CD14-positive monocyte (primary cell): ENCODE measurements at regions not wholly inside any gene's neighbourhood (a gene's known extent, or its start where the extent isn't known, plus 50 kb on each side); places are given as distances from the start of the nearest gene placed in this dataset.

Experiments used
- DNase-seq, 3 donors: peaks; one replicate each; pipeline ENCODE4 v3.0.0-alpha.2; 2011 to 2022
- H2AFZ ChIP-seq: 2 replicates; pipeline ENCODE4 v1.6.0; 2012; ENCODE audit warnings: mild to moderate bottlenecking, low read depth, low read length, inconsistent platforms; ENCODE audit not compliant: insufficient read depth, poor library complexity, severe bottlenecking
- H3K27ac ChIP-seq, 2 donors: 1 replicate in 1 of 2; 2 replicates in 1 of 2; pipeline ENCODE4 v1.5.1; 2012 to 2013; ENCODE audit warnings: low read length in 2 of 2, control low read depth in 1 of 2, inconsistent platforms in 1 of 2, low read depth in 1 of 2, mild to moderate bottlenecking in 1 of 2
- H3K27me3 ChIP-seq, 2 donors: one replicate each; pipeline versions ENCODE4 v1.6.0 to v1.6.1; 2011 to 2013; ENCODE audit warnings: low read length in 2 of 2; ENCODE audit not compliant: control insufficient read depth in 2 of 2, insufficient read depth in 2 of 2
- H3K36me3 ChIP-seq, 2 donors: replicated peaks in 1 of 2; 1 replicate in 1 of 2; 2 replicates in 1 of 2; pipeline versions ENCODE4 v1.5.1 to v1.6.1; 2012 to 2013; ENCODE audit warnings: low read length in 2 of 2, control low read depth in 1 of 2, inconsistent platforms in 1 of 2, mild to moderate bottlenecking in 1 of 2; ENCODE audit not compliant: insufficient read depth in 2 of 2, control insufficient read depth in 1 of 2
- H3K4me1 ChIP-seq, 2 donors: 1 replicate in 1 of 2; 2 replicates in 1 of 2; pipeline versions ENCODE4 v1.5.1 to v1.6.1; 2012 to 2013; ENCODE audit warnings: low read length in 2 of 2, control low read depth in 1 of 2, inconsistent platforms in 1 of 2, mild to moderate bottlenecking in 1 of 2, moderate library complexity in 1 of 2; ENCODE audit not compliant: insufficient read depth in 2 of 2, control insufficient read depth in 1 of 2
- H3K4me2 ChIP-seq: replicated peaks from 2 replicates; pipeline ENCODE3; 2012; ENCODE audit warnings: low read length, moderate library complexity, mild to moderate bottlenecking; ENCODE audit not compliant: poor library complexity, severe bottlenecking; ENCODE audit errors: extremely low read depth
- H3K4me3 ChIP-seq, 3 experiments: fragments of 200-600 bp in 1 of 3; sonication (generic) in 1 of 3; replicated peaks in 1 of 3; 1 replicate in 2 of 3; 2 replicates in 1 of 3; pipeline ENCODE4 v1.5.1; 2011 to 2013; ENCODE audit warnings: low read length in 3 of 3, mild to moderate bottlenecking in 3 of 3, control low read depth in 2 of 3, low read depth in 2 of 3, inconsistent platforms in 1 of 3, moderate library complexity in 1 of 3
- H3K79me2 ChIP-seq: 2 replicates; pipeline ENCODE4 v1.6.0; 2012; ENCODE audit warnings: mild to moderate bottlenecking, control low read depth, inconsistent platforms, low read length, moderate library complexity; ENCODE audit not compliant: insufficient read depth
- H3K9ac ChIP-seq: 2 replicates; pipeline ENCODE4 v1.6.0; 2017; ENCODE audit warnings: low read length, mild to moderate bottlenecking; ENCODE audit not compliant: insufficient read depth, poor library complexity, severe bottlenecking
- H3K9me3 ChIP-seq, 2 donors: replicated peaks in 1 of 2; 1 replicate in 1 of 2; 2 replicates in 1 of 2; pipeline versions ENCODE4 v1.5.1 to v1.6.1; 2012 to 2013; ENCODE audit warnings: low read length in 2 of 2, control low read depth in 1 of 2; ENCODE audit not compliant: control insufficient read depth in 1 of 2, insufficient read depth in 1 of 2
- H4K20me1 ChIP-seq: 2 replicates; pipeline ENCODE4 v1.6.0; 2012; ENCODE audit warnings: mild to moderate bottlenecking, low read length, control low read depth, moderate library complexity; ENCODE audit not compliant: insufficient read depth
- H3K27ac Mint-ChIP-seq, 7 donors: one replicate each; pipeline ENCODE4 v1.8.0; 2020; ENCODE audit warnings: mild to moderate bottlenecking in 7 of 7, mixed read lengths in 7 of 7, moderate library complexity in 6 of 7, inconsistent platforms in 2 of 7
- H3K27me3 Mint-ChIP-seq, 3 donors: one replicate each; pipeline ENCODE4 v1.8.0; 2021 to 2022; ENCODE audit warnings: low read depth in 3 of 3, mild to moderate bottlenecking in 3 of 3, mixed read lengths in 3 of 3, moderate library complexity in 3 of 3, inconsistent platforms in 1 of 3
- H3K36me3 Mint-ChIP-seq, 2 donors: one replicate each; pipeline ENCODE4 v1.8.0; 2020; ENCODE audit warnings: mixed read lengths in 2 of 2, inconsistent platforms in 1 of 2, mild to moderate bottlenecking in 1 of 2
- H3K4me1 Mint-ChIP-seq: one replicate; pipeline ENCODE4 v1.8.0; 2020; ENCODE audit warnings: mild to moderate bottlenecking, mixed read lengths
- H3K4me3 Mint-ChIP-seq, 2 donors: one replicate each; pipeline ENCODE4 v1.8.0; 2020; ENCODE audit warnings: mild to moderate bottlenecking in 2 of 2, mixed read lengths in 2 of 2, moderate library complexity in 1 of 2
- H3K9me3 Mint-ChIP-seq, 7 donors: one replicate each; pipeline ENCODE4 v1.8.0; 2020 to 2022; ENCODE audit warnings: mixed read lengths in 7 of 7, mild to moderate bottlenecking in 6 of 7, moderate library complexity in 6 of 7, inconsistent platforms in 2 of 7
- whole genome bisulfite sequencing: methylation state at CpG from one replicate; pipeline ENCODE4 v1.1.5; 2013; ENCODE audit warnings: missing lambda C conversion rate; ENCODE audit not compliant: insufficient coverage; 5-methylcytosine and 5-hydroxymethylcytosine counted together
- intact Hi-C, 2 donors: fragments of 100-400 bp; cut with micrococcal nuclease; formaldehyde crosslinking; loops; one replicate each; pipeline versions ENCODE4 v1.15.0 to v1.15.1; 2023
- TF ChIP-seq, protein P1 (sequence below): fragments of 200-600 bp; IDR thresholded peaks from one replicate; pipeline ENCODE4 v1.8.0; 2022; ENCODE audit warnings: antibody characterized with exemption, mild to moderate bottlenecking

DNA sequence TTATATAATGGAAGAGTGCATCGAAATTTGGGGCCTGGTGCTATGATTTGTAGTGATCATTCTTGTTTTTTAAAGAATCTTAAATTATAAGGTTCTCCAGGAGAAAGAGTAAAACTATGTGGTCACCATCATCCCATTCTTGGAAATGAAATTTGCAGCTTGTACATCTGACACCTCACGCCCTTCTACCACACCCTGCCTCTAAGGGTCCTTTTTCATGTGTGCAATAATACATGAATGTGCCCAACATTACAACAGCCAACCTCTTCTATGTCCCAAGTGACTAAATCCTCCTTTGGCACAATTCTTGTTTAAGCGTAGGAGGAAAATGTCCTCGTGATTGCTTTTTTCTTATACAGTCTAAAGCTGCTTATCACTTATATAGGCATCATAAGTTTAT lies 636.5 kb upstream of the NOVA1 start:
- Histone ChIP-seq H3K79me2 (no peaks in the 10 kb centered on the region), H3K4me1 (no peaks in the 10 kb centered on the region), H3K9me3 (no peaks in the 10 kb centered on the region), H3K27me3 (no peaks in the 10 kb centered on the region), H3K9ac (no peak overlapping the region), H3K4me2 (no peak overlapping the region), H3K36me3 (no peaks in the 10 kb centered on the region), H4K20me1 (no peaks in the 10 kb centered on the region), H3K4me3 (no peak overlapping the region), H2AFZ (no peak overlapping the region), H3K27ac (no peak overlapping the region)
- peaks cover 0 to 2% (median 0%) of the 10 kb centered on the region in 7 donors for H3K9me3 Mint-ChIP-seq
- DNase-seq, result no peak
- H3K36me3 Mint-ChIP-seq, result no peaks in the 10 kb centered on the region
- H3K27me3 Mint-ChIP-seq, result no peaks in the 10 kb centered on the region
- no CpG with 5 or more reads among the region's 4 CpGs for WGBS
- intact Hi-C loops, result no loop called here
- no peak overlapping the region for H3K4me3 Mint-ChIP-seq
- TF ChIP-seq, protein P1, sequence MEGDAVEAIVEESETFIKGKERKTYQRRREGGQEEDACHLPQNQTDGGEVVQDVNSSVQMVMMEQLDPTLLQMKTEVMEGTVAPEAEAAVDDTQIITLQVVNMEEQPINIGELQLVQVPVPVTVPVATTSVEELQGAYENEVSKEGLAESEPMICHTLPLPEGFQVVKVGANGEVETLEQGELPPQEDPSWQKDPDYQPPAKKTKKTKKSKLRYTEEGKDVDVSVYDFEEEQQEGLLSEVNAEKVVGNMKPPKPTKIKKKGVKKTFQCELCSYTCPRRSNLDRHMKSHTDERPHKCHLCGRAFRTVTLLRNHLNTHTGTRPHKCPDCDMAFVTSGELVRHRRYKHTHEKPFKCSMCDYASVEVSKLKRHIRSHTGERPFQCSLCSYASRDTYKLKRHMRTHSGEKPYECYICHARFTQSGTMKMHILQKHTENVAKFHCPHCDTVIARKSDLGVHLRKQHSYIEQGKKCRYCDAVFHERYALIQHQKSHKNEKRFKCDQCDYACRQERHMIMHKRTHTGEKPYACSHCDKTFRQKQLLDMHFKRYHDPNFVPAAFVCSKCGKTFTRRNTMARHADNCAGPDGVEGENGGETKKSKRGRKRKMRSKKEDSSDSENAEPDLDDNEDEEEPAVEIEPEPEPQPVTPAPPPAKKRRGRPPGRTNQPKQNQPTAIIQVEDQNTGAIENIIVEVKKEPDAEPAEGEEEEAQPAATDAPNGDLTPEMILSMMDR, result no peak
- H3K4me1 Mint-ChIP-seq, result no peaks in the 10 kb centered on the region
- H3K27ac Mint-ChIP-seq, result no peak overlapping the region

- Histone ChIP-seq H3K9ac (no peak overlapping the region), H3K4me2 (no peak overlapping the region), H3K36me3 (no peaks in the 10 kb centered on the region), H4K20me1 (no peaks in the 10 kb centered on the region), H3K79me2 (no peaks in the 10 kb centered on the region), H3K4me1 (no peaks in the 10 kb centered on the region), H2AFZ (no peak overlapping the region), H3K4me3 (no peak overlapping the region), H3K27me3 (no peaks in the 10 kb centered on the region), H3K9me3 (no peaks in the 10 kb centered on the region), H3K27ac (no peak overlapping the region)
- no peaks in the 10 kb centered on the region for H3K36me3 Mint-ChIP-seq
- TF ChIP-seq, protein P1, result no peak
- H3K4me1 Mint-ChIP-seq, result no peaks in the 10 kb centered on the region
- H3K9me3 Mint-ChIP-seq, result peaks cover 0 to 2% (median 0%) of the 10 kb centered on the region in 7 donors
- no peak overlapping the region for H3K4me3 Mint-ChIP-seq
- H3K27ac Mint-ChIP-seq, result no peak overlapping the region
- H3K27me3 Mint-ChIP-seq, result no peaks in the 10 kb centered on the region
- DNase-seq, result no peak
- no CpG with 5 or more reads among the region's 2 CpGs for WGBS
- intact Hi-C loops, result no loop called here
Observed at GRCh38 chr14:27236601-27237000, 638.8 kb upstream of the NOVA1 start.
